OCI-LY1 (cell line): ENCODE measurements at regions not wholly inside any gene's neighbourhood (a gene's known extent, or its start where the extent isn't known, plus 50 kb on each side); places are given as distances from the start of the nearest gene placed in this dataset.
A peak's percentile ranks its signal among the peaks of the same experiment; 100 is the strongest.

ENCODE experiments used
- H2AFZ ChIP-seq: fragments of 200-600 bp; sonication (generic), shearing (Covaris generic); 2 replicates; pipeline ENCODE4 v1.6.0; 2014; ENCODE audit warnings: antibody characterized with exemption, mild to moderate bottlenecking, low read length
- H3F3A ChIP-seq: fragments of 200-600 bp; sonication (generic), shearing (Covaris generic); 2 replicates; pipeline ENCODE4 v1.6.0; 2014; ENCODE audit warnings: mild to moderate bottlenecking, antibody characterized with exemption, low read length, moderate library complexity; ENCODE audit not compliant: insufficient read depth
- H3K27ac ChIP-seq: fragments of 200-600 bp; sonication (generic); 2 replicates; pipeline ENCODE4 v1.5.1; 2014; ENCODE audit warnings: low read length, mixed run types, mild to moderate bottlenecking, low read depth; ENCODE audit not compliant: poor library complexity, severe bottlenecking
- H3K27me3 ChIP-seq: fragments of 200-600 bp; sonication (generic); 2 replicates; pipeline ENCODE4 v1.6.0; 2014; ENCODE audit warnings: antibody characterized with exemption, mild to moderate bottlenecking, low read length, moderate library complexity; ENCODE audit not compliant: insufficient read depth
- H3K36me3 ChIP-seq: fragments of 200-600 bp; sonication (generic); 2 replicates; pipeline ENCODE4 v1.6.1; 2014; ENCODE audit warnings: mild to moderate bottlenecking, antibody characterized with exemption, low read length, moderate library complexity, mixed read lengths; ENCODE audit not compliant: insufficient read depth
- H3K4me1 ChIP-seq: fragments of 200-600 bp; sonication (generic); 2 replicates; pipeline ENCODE4 v1.5.1; 2014; ENCODE audit warnings: mild to moderate bottlenecking, low read length, moderate library complexity; ENCODE audit not compliant: insufficient read depth, severe bottlenecking
- H3K4me2 ChIP-seq: fragments of 200-600 bp; sonication (generic), shearing (Covaris generic); 2 replicates; pipeline ENCODE4 v1.6.1; 2014; ENCODE audit warnings: low read length
- H3K4me3 ChIP-seq: fragments of 200-600 bp; sonication (generic); 2 replicates; pipeline ENCODE4 v1.5.1; 2014; ENCODE audit warnings: low read length, low read depth, mild to moderate bottlenecking, mixed read lengths; ENCODE audit not compliant: poor library complexity, severe bottlenecking
- H3K79me2 ChIP-seq: fragments of 200-600 bp; shearing (Covaris generic); 2 replicates; pipeline ENCODE4 v1.6.1; 2016; ENCODE audit warnings: mixed run types, low read length, mixed read lengths; ENCODE audit not compliant: insufficient read depth
- H3K9ac ChIP-seq: fragments of 200-600 bp; sonication (generic), shearing (Covaris generic); 2 replicates; pipeline ENCODE4 v1.6.1; 2014; ENCODE audit warnings: mild to moderate bottlenecking, low read length, mixed read lengths
- H3K9me2 ChIP-seq: fragments of 200-600 bp; sonication (generic), shearing (Covaris generic); 2 replicates; pipeline ENCODE4 v1.6.1; 2014; ENCODE audit warnings: low read depth, mild to moderate bottlenecking, low read length, mixed read lengths
- H3K9me3 ChIP-seq: fragments of 200-600 bp; shearing (Covaris generic); 2 replicates; pipeline ENCODE4 v1.6.1; 2014; ENCODE audit warnings: low read length, mixed read lengths
- H4K20me1 ChIP-seq: fragments of 200-600 bp; sonication (generic), shearing (Covaris generic); 2 replicates; pipeline ENCODE4 v1.6.0; 2016; ENCODE audit warnings: mild to moderate bottlenecking, low read length; ENCODE audit not compliant: insufficient read depth
- EZH2 ChIP-seq: fragments of 200-600 bp; sonication (generic), shearing (Covaris generic); IDR thresholded peaks from 2 replicates; pipeline ENCODE4 v1.8.0; 2017; ENCODE audit warnings: borderline replicate concordance, mixed run types, mild to moderate bottlenecking, antibody characterized with exemption, low read length, moderate library complexity, mixed read lengths
- TF ChIP-seq, protein P1 (sequence below): fragments of 200-600 bp; sonication (generic), shearing (Covaris generic); IDR thresholded peaks from 2 replicates; pipeline ENCODE4 v1.5.1; 2017; ENCODE audit warnings: mild to moderate bottlenecking, antibody characterized with exemption, low read length, moderate library complexity, mixed read lengths

DNA sequence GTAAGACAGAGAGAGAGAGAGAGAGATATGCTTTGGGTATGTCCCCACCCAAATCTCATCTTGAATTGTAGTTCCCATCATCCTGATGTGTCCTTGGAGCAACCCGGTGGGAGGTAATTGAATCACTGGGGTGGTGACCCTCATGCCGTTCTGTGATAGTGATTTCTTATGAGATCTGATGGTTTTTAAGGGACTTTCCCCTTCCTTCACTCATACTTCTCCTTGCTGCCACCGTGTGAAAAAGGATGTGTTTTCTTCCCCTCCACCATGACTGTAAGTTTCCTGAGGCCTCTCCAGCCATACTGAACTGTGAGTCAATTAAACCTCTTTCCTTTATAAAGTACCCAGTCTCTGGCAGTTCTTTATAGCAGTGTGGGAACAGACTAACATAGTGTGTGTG, 60.3 kb downstream of the EOMES start:
- Histone ChIP-seq H3K4me2 (no peak overlapping the region), H3K9me2 (no peaks in the 10 kb centered on the region)

GRCh38 chr3:27659279-27660021, 62.7 kb downstream of the EOMES start:
- Histone ChIP-seq H3K9ac (no peak overlapping the region), H4K20me1 (no peaks in the 10 kb centered on the region), H3K4me3 (no peak overlapping the region), H3K79me2 (no peaks in the 10 kb centered on the region), H3K36me3 (no peaks in the 10 kb centered on the region), H3K27me3 (no peaks in the 10 kb centered on the region), H3K9me2 (no peaks in the 10 kb centered on the region), H3K9me3 (no peaks in the 10 kb centered on the region), H3K27ac (no peak overlapping the region), H3K4me2 (no peak overlapping the region), H3K4me1 (no peaks in the 10 kb centered on the region), H3F3A (no peaks in the 10 kb centered on the region), H2AFZ (no peak overlapping the region; the same call in 1 of the 2 replicates)
- TF ChIP-seq, protein P1, sequence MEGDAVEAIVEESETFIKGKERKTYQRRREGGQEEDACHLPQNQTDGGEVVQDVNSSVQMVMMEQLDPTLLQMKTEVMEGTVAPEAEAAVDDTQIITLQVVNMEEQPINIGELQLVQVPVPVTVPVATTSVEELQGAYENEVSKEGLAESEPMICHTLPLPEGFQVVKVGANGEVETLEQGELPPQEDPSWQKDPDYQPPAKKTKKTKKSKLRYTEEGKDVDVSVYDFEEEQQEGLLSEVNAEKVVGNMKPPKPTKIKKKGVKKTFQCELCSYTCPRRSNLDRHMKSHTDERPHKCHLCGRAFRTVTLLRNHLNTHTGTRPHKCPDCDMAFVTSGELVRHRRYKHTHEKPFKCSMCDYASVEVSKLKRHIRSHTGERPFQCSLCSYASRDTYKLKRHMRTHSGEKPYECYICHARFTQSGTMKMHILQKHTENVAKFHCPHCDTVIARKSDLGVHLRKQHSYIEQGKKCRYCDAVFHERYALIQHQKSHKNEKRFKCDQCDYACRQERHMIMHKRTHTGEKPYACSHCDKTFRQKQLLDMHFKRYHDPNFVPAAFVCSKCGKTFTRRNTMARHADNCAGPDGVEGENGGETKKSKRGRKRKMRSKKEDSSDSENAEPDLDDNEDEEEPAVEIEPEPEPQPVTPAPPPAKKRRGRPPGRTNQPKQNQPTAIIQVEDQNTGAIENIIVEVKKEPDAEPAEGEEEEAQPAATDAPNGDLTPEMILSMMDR: peak; percentile 91
- no peak for TF ChIP-seq EZH2

More for the DNA sequence above, 60.3 kb downstream of the EOMES start:
- no peak overlapping the region for H2AFZ ChIP-seq
- no peaks in the 10 kb centered on the region for H3F3A ChIP-seq
- no peak overlapping the region for H3K4me3 ChIP-seq
- H3K27ac ChIP-seq: no peak overlapping the region
- H4K20me1 ChIP-seq: no peaks in the 10 kb centered on the region
- no peak overlapping the region for H3K9ac ChIP-seq
- no peaks in the 10 kb centered on the region for H3K4me1 ChIP-seq
- no peak for TF ChIP-seq EZH2
- TF ChIP-seq, protein P1: no peak
- no peaks in the 10 kb centered on the region for H3K79me2 ChIP-seq
- H3K9me3 ChIP-seq: no peaks in the 10 kb centered on the region
- H3K27me3 ChIP-seq: no peaks in the 10 kb centered on the region
- no peaks in the 10 kb centered on the region for H3K36me3 ChIP-seq

DNA sequence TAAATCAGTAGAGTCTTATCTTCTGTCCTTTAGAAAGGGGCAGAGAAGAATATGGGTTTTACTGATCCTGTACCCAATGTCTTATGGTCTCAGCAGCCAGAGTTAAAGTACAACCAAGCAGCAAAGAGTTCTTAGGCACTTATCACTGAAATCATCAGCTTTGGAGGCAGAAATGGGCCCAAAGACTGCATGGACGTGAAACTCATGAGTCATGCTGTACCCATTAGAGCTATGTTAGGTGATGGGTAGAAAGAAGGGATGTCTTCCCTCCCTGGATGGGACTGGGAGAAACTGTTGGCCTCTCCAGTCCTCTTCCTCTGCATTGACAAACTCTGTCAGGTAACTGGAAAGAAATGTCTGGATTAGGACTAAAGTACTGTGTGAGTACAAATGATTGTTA, 63.4 kb downstream of the EOMES start:
- Histone ChIP-seq H3F3A (no peaks in the 10 kb centered on the region), H4K20me1 (no peaks in the 10 kb centered on the region), H3K4me1 (no peaks in the 10 kb centered on the region), H3K4me3 (no peak overlapping the region), H3K27ac (no peak overlapping the region), H3K9me3 (no peaks in the 10 kb centered on the region), H3K4me2 (no peak overlapping the region), H3K79me2 (no peaks in the 10 kb centered on the region), H3K27me3 (no peaks in the 10 kb centered on the region), H3K9ac (no peak overlapping the region), H2AFZ (no peak overlapping the region), H3K9me2 (no peaks in the 10 kb centered on the region), H3K36me3 (no peaks in the 10 kb centered on the region)
- TF ChIP-seq EZH2: no peak
- TF ChIP-seq, protein P1: no peak
